Bone marrow (tissue), 2 donors: ENCODE measurements at regions not wholly inside any gene's neighbourhood (a gene's known extent, or its start where the extent isn't known, plus 50 kb on each side); places are given as distances from the start of the nearest gene placed in this dataset.

Source experiments
- DNase-seq, 2 donors: peaks; one replicate each; lab custom pipeline; 2025; lab: John Stamatoyannopoulos, UW

DNA sequence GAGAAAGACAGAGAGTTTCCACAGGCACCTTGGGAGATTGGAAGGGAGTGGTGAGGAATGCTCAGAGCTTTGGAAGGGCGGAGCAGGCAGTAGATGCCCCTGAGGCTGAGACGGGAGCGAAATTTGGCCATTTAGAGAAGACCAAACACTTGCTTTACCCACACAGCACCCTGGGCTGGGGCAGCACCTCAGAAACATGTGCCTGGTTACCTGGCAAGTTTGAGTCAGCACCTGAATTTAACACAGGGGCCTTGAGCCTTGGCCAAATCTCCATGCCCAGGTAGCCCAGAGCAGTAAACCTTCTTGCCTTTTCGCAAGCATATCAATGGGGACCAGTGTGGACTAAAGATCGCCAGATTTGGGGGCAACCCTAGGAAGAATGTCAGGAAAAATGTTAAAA lies 111.9 kb upstream of the NFE2L3 start:
- DNase-seq, result no peak

- no peak for DNase-seq
These were observed 109.8 kb upstream of the NFE2L3 start for GRCh38 chr7:26042237-26042636.

GRCh38 chr7:26043801-26044200 lies 108.2 kb upstream of the NFE2L3 start:
- DNase-seq, result no peak

DNA sequence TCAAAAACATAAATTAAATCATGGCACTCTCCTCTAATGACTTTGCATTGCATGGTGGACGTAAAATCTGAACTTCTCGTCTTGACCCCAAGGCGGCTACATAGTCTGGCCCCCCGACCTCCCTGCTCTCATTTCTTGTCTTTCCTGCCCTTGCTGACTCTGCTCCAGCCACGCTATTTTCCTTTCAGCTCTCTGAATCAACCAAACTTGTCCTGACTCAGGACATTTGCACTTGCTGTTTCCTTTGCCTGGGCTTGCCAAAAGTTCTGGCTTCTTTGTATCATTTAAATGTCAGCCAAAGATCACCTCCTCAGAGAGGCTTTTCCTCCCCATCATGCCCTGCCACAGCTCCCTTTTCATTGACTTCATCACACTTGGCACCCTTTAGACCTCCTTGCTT lies 107.7 kb upstream of the NFE2L3 start:
- DNase-seq, result no peak

DNA sequence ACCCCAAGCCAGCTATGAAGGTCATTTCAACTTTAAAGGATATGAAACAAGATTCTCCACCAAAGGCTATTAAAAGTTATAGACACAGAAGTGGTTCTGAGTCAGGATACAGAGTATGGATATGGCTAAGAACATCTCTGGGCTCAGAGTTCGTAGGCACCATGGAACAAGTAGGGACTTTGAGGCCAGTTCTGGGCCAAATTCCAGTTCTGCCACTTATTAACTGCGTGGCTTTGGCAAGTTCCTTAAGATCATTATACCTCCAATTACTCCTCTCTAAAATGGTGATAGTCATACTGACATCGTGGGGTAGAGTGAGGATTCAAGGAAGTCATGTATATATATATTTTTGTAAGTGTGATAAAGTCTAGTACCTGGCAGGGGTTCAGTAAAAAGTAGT lies 105.8 kb upstream of the NFE2L3 start:
- no peak for DNase-seq

DNA sequence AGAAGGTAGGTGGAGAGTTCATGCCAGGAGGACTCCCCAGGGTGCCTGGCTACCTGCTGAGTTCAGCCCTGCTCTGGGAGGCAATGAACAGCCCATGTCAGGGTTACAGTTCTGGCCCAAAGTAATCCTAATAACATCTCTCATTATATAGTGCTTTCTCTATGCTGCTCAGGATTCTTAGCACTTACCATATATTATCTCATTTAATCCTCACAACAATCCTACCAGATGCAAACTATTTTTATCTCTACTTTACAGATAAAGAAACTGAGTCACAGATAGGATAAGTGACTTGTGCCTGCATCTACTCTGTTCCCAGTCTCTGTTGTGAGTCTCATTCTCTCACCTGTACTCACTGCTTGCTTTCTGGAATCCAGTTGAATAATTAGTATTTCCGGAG lies 105.1 kb upstream of the NFE2L3 start:
- no peak for DNase-seq

- no peak for DNase-seq
These were observed 103.3 kb upstream of the NFE2L3 start for GRCh38 chr7:26048663-26049062.

GRCh38 chr7:26049081-26049480 lies 102.9 kb upstream of the NFE2L3 start:
- no peak for DNase-seq

GRCh38 chr7:26051021-26051420 lies 101.0 kb upstream of the NFE2L3 start:
- DNase-seq, result no peak

GRCh38 chr7:26052706-26053105 lies 99.3 kb upstream of the NFE2L3 start:
- no peak for DNase-seq

DNA sequence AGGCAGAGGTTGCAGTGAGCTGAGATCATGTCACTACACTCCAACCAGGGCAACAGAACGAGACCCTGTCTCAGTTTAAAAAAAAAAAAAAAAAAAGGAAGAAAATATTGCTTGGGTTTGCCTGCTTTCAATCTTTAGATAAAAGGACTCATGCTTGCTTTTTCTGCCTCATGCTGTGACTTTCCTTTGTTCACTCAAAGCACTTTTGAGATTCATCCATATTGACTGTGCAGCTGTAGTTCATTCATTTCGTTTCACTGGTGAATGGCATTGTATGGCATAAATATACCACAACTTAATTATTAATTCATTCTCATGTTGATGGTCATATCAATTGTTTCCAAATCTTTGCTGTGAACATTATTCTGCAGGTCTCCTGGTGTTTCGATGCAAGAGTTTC lies 97.6 kb upstream of the NFE2L3 start:
- DNase-seq, result no peak

GRCh38 chr7:26055241-26055640 lies 96.8 kb upstream of the NFE2L3 start:
- DNase-seq, result no peak

DNA sequence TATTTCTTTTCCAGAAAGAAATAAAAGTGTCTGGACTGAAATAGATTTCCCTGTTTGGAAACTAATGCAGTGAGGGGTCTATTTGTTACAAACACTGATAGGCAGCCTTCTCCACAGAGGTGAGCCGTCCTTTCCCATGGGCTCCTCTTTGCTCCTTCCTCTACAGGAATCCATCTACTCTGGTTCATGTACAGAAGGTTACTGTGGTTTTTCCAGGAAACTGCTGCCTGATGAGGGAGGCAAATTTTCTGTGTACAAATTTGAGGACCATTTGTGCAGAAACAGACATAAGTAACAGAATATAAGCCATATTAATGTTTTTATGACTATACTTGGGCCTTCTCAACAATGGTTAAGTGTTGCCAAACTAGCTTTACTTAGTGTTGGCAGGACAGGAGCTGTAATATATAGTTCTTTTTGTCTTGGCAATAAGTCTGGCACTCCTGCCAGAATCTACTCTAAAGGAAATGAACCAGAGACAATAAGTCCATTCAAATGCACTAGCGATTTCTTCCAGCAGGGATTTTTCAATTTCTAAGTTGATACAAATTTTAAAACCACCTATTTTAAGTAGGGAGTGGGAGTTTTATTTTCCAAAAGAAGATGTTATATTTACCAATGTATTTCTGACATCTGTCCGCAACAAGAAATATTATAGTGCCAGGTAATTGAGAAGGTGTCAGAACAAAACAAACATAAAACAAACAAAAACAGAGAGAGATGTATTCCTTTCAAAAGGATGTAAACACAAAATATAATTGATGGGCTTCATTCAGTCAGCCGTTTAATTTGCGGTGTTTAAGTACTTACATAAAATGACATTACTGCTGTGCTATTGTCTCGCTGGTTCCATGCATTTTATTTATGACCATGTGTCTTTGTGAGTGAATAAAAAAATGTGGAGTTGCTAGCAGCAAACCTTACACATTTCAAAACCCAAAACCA lies 91.0 kb upstream of the NFE2L3 start:
- no peak for DNase-seq

- DNase-seq, result peak in 1 of 2 donors; percentile 7
These were observed 90.1 kb upstream of the NFE2L3 start for GRCh38 chr7:26061678-26062603.

- no peak for DNase-seq
These were observed 86.3 kb upstream of the NFE2L3 start for GRCh38 chr7:26065652-26066051.

- DNase-seq, result no peak
These were observed 85.3 kb upstream of the NFE2L3 start for GRCh38 chr7:26066736-26067135.

GRCh38 chr7:26070290-26070689 lies 81.7 kb upstream of the NFE2L3 start:
- DNase-seq, result no peak

GRCh38 chr7:26071622-26072456 lies 80.2 kb upstream of the NFE2L3 start:
- no peak for DNase-seq

DNA sequence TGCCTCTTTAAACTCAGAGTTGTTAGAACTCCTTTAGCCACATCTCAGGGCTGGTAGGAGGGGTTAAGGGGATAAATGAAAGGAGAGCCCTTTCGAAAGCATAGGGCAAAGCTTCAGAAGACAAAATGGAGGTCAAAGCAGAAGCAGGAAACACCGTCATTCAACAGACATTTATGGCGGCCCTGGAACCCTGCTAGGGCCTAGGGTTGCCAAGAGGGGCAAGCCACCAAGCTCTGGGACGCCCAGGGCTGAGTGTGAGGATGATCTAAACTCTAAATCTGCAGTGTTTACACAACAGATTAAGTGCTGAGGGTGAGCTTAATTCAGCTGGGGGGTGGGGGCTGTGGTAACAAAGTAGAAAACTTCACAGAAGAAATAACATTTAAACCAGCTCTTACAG lies 79.0 kb upstream of the NFE2L3 start:
- no peak for DNase-seq

- no peak for DNase-seq
These were observed 77.1 kb upstream of the NFE2L3 start for GRCh38 chr7:26074919-26075318.

- DNase-seq, result no peak
These were observed 75.3 kb upstream of the NFE2L3 start for GRCh38 chr7:26076691-26077090.
